OCI-LY7 (cell line): ENCODE measurements at regions not wholly inside any gene's neighbourhood (a gene's known extent, or its start where the extent isn't known, plus 50 kb on each side); places are given as distances from the start of the nearest gene placed in this dataset.

Experiments
- CTCF ChIP-seq: fragments of 200-600 bp; sonication (generic); conservative IDR thresholded peaks from 2 replicates; pipeline ENCODE4 v1.5.1; 2014; ENCODE audit warnings: mild to moderate bottlenecking, antibody characterized with exemption, low read length, moderate library complexity, mixed read lengths
- EZH2phosphoT487 ChIP-seq: fragments of 200-600 bp; sonication (generic); IDR thresholded peaks from 2 replicates; pipeline ENCODE4 v1.6.1; 2018; ENCODE audit warnings: low read depth, borderline replicate concordance, mild to moderate bottlenecking, mixed run types, antibody characterized with exemption, low read length, moderate library complexity, mixed read lengths

GRCh38 chr20:47423586-47423985 lies 67.1 kb upstream of the ZMYND8 start:
- TF ChIP-seq CTCF (no peak), EZH2phosphoT487 (no peak)
